ENCODE measurements at regions not wholly inside any gene's neighbourhood (a gene's known extent, or its start where the extent isn't known, plus 50 kb on each side); places are given as distances from the start of the nearest gene placed in this dataset.

DNA sequence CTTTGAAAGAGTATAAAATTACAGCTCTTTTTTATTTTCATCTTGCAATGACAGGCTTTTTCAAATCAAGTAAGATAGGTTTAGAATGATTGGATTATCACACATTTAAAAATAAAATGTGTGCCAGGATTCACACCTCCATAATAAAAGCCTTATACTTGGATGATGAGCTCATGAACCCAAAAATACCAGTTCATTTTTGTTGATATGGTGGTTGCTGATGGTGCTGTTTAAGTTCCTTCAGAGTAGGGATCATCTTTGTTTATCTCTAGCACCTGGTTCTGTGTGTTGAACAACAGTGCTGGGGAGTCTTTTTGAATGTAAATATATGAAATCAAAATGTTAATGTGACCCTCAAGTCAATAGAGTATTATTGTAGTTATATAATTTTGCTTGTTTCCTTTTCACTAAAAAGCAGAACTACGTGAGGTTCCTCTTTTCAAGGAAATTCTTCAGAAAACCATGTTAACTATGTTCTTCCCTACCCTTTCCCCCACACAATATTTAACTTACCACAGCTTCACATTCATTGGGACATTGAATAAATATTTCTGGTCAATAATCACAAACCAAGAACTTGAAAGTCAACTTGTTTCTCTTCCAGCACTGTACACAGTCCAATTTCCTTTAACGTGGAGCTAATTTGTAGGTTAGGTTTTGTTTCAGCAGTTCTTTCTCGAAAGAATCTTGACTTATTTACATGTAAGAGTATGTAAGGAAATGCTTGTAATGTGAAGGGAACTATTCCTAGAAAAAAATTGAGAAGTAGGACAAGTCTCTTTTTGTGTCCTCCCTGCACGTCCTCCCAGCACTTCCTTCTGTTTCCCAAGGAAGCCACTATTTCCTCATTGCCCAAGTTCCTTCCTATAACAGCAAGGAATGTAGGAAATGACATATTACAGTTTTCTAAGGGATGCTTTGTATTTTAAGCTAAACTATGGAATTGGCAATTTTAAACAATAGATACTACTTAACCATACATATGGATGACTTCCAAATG, 945.9 kb upstream of the CITED2 start:
- H3K4me1 ChIP-seq = peaks cover 0 to 6% (median 0%) of the 10 kb centered on the region in 4 donors
- DNase-seq = no peak
- peak overlapping the region in 1 of 4 donors; percentile 9 for H3K27ac ChIP-seq
- no peak overlapping the region for H3K4me3 ChIP-seq
- H3K27me3 ChIP-seq = no peaks in the 10 kb centered on the region
- H3K9me3 ChIP-seq = no peaks in the 10 kb centered on the region
- TF ChIP-seq, protein P1, sequence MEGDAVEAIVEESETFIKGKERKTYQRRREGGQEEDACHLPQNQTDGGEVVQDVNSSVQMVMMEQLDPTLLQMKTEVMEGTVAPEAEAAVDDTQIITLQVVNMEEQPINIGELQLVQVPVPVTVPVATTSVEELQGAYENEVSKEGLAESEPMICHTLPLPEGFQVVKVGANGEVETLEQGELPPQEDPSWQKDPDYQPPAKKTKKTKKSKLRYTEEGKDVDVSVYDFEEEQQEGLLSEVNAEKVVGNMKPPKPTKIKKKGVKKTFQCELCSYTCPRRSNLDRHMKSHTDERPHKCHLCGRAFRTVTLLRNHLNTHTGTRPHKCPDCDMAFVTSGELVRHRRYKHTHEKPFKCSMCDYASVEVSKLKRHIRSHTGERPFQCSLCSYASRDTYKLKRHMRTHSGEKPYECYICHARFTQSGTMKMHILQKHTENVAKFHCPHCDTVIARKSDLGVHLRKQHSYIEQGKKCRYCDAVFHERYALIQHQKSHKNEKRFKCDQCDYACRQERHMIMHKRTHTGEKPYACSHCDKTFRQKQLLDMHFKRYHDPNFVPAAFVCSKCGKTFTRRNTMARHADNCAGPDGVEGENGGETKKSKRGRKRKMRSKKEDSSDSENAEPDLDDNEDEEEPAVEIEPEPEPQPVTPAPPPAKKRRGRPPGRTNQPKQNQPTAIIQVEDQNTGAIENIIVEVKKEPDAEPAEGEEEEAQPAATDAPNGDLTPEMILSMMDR (IDR thresholded peaks at IDR 0.05) = no peak
- no peak for TF ChIP-seq POLR2A (IDR thresholded peaks at IDR 0.05)
- no peaks in the 10 kb centered on the region for H3K36me3 ChIP-seq

DNA sequence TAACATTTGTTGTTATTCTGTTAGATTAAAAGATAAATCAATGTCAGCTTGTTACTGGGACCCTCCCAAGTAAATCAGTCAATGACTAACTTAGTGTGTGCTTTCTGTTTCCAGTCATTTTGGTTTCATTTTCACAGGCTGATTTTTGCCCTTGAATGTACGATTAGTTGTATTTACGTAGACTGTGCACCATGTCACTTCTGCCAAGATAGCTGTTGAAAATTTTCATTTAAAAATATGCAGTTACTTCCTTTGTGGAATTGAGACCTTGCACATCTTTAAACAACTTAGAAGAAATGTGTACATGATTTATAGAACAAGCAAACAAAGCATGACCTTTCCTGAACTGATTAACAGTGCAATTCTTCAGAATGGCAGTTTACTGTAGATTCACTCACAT, 944.8 kb upstream of the CITED2 start:
- Histone ChIP-seq H3K9me3 (no peaks in the 10 kb centered on the region), H3K27me3 (no peaks in the 10 kb centered on the region), H3K4me3 (no peak overlapping the region), H3K36me3 (no peaks in the 10 kb centered on the region), H3K27ac (no peak overlapping the region), H3K4me1 (peaks cover 0 to 6% (median 0%) of the 10 kb centered on the region in 4 donors)
- no peak for TF ChIP-seq POLR2A (IDR thresholded peaks at IDR 0.05)
- TF ChIP-seq, protein P1 (IDR thresholded peaks at IDR 0.05) = no peak
- DNase-seq = no peak

DNA sequence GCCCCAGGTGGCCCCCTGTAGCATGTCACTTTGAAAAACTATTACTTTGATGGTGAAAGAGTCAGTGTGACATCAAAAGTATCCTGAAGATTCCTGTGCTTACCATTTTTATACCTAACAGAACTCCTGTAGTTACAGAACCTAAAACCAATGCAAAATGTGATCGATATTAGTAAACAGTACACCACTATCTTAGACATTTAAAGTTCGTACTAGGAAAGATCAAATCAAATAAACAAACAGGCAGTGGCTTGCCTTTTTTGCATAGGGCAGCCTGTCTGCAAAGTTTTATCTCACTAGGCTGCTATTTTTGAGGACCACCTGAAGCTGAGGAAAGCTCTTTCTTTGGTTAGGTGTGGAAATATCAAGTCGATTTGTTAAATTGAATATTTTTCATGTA, 944.0 kb upstream of the CITED2 start:
- TF ChIP-seq POLR2A (IDR thresholded peaks at IDR 0.05) = no peak
- TF ChIP-seq, protein P1 (IDR thresholded peaks at IDR 0.05) = no peak
- H3K9me3 ChIP-seq = no peaks in the 10 kb centered on the region
- no peak overlapping the region for H3K4me3 ChIP-seq
- no peak for DNase-seq
- H3K27me3 ChIP-seq = no peaks in the 10 kb centered on the region
- no peaks in the 10 kb centered on the region for H3K36me3 ChIP-seq
- H3K27ac ChIP-seq = no peak overlapping the region
- peaks cover 0 to 6% (median 0%) of the 10 kb centered on the region in 4 donors for H3K4me1 ChIP-seq

DNA sequence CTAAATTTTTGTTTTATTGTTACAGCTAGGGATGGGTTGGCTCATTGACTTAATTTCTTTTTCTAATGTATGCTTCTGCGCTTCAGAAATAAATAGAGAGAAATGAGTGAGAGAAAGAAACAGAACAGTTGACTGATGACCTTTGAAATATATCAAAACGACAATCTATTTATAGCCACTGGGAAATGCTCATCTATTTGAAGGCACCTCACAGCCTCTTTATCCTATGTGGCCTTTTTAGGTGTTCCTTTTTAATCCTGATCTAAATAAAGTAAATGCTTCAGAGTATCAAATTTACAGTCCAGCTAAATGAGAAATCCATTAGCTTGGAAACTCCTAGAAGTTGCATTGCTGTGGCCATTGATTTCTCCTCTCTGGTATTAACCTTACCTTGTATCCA, 943.5 kb upstream of the CITED2 start:
- no peaks in the 10 kb centered on the region for H3K9me3 ChIP-seq
- TF ChIP-seq, protein P1 (IDR thresholded peaks at IDR 0.05) = no peak
- TF ChIP-seq POLR2A (IDR thresholded peaks at IDR 0.05) = no peak
- H3K4me3 ChIP-seq = no peak overlapping the region
- no peak for DNase-seq
- no peaks in the 10 kb centered on the region for H3K36me3 ChIP-seq
- H3K4me1 ChIP-seq = peaks cover 0 to 6% (median 0%) of the 10 kb centered on the region in 4 donors
- no peaks in the 10 kb centered on the region for H3K27me3 ChIP-seq
- no peak overlapping the region for H3K27ac ChIP-seq

DNA sequence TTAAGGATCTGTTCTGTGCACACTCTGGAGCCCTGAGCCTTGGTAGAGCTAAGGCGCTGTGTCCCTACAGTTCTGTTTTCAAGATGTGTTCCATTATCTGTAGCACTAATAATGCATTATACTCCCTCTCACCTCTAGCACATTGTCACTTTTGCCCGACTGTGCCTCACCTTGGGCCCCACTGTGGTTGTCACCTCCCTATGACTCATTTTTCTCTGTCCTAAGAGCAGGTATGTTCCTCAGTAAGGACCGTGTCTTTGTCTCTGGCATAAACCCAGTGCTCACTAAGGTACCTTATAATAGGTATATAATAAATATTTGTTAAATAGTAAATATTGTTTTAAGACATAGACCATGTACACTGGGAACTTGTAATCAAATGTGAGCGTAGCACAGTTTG, 942.5 kb upstream of the CITED2 start:
- Histone ChIP-seq H3K27ac (no peak overlapping the region), H3K4me3 (no peak overlapping the region)

More for the DNA sequence above, 942.5 kb upstream of the CITED2 start:
- Histone ChIP-seq H3K36me3 (no peaks in the 10 kb centered on the region), H3K9me3 (no peaks in the 10 kb centered on the region), H3K27me3 (no peaks in the 10 kb centered on the region), H3K4me1 (peaks cover 0 to 6% (median 0%) of the 10 kb centered on the region in 4 donors)
- TF ChIP-seq, protein P1 (IDR thresholded peaks at IDR 0.05) = no peak
- TF ChIP-seq POLR2A (IDR thresholded peaks at IDR 0.05) = no peak
- no peak for DNase-seq

All from Peyer's patch (tissue), 4 donors.